ENCODE measurements at regions not wholly inside any gene's neighbourhood (a gene's known extent, or its start where the extent isn't known, plus 50 kb on each side); places are given as distances from the start of the nearest gene placed in this dataset.

DNA sequence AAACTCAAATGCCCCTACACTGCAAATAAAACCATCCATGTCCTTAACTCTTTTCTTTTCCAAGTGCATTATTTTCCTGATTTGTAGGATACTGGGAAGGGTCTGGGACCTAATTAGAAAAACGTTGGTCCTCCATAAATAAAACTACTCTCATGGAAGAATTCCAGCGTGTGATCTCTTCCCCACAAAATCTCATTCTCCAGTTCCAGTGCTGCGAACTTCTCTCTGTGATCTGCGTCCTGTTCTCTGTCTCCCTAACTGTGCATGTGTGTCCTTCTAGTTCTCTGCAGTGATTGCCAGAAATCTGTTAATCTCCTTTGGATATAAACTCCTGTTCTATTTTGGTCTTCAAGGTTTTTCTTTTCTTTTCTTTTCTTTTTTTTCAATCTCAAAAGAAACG, 148.1 kb downstream of the BBOX1 start:
- TF ChIP-seq, protein P1, sequence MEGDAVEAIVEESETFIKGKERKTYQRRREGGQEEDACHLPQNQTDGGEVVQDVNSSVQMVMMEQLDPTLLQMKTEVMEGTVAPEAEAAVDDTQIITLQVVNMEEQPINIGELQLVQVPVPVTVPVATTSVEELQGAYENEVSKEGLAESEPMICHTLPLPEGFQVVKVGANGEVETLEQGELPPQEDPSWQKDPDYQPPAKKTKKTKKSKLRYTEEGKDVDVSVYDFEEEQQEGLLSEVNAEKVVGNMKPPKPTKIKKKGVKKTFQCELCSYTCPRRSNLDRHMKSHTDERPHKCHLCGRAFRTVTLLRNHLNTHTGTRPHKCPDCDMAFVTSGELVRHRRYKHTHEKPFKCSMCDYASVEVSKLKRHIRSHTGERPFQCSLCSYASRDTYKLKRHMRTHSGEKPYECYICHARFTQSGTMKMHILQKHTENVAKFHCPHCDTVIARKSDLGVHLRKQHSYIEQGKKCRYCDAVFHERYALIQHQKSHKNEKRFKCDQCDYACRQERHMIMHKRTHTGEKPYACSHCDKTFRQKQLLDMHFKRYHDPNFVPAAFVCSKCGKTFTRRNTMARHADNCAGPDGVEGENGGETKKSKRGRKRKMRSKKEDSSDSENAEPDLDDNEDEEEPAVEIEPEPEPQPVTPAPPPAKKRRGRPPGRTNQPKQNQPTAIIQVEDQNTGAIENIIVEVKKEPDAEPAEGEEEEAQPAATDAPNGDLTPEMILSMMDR (IDR thresholded peaks at IDR 0.05 in 8 of 11, conservative IDR thresholded peaks at IDR 0.05 in 3 of 11), result no peak
- no peak for TF ChIP-seq POLR2AphosphoS5 (IDR thresholded peaks at IDR 0.05)
